Amygdala (tissue), 56 donors: ENCODE measurements at regions not wholly inside any gene's neighbourhood (a gene's known extent, or its start where the extent isn't known, plus 50 kb on each side); places are given as distances from the start of the nearest gene placed in this dataset.

Source experiments
- DNase-seq, 56 donors: peaks; one replicate each; lab custom pipeline; 2025; lab: John Stamatoyannopoulos, UW

- peak in 43 of 56 donors; percentile 10 to 92 (median 52) for DNase-seq
These were observed 90.2 kb upstream of the KLF13 start for GRCh38 chr15:31236184-31237042.

- DNase-seq: no peak
These were observed 89.7 kb upstream of the KLF13 start for GRCh38 chr15:31237043-31237324.

GRCh38 chr15:31238906-31239305, 87.7 kb upstream of the KLF13 start:
- DNase-seq: no peak

DNA sequence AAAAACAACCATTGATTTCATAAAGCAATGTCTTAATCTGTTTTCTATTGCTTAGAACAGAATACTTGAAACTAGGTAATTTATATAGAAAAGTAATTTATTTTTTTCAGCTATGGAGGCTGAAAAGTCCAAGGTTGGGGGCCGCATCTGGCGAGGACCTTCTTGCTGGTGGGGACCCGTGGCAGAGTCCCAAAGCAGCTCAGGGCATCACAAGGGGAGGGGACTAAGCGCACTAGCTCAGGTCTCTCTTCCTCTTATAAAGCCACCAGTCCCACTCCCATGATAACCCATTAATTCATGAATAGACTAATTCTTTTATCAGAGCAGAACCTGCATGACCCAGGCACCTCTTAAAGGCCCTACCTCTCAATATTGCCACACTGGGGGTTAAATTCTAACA, 87.2 kb upstream of the KLF13 start:
- no peak for DNase-seq

- no peak for DNase-seq
These were observed 84.6 kb upstream of the KLF13 start for GRCh38 chr15:31241888-31242522.

DNA sequence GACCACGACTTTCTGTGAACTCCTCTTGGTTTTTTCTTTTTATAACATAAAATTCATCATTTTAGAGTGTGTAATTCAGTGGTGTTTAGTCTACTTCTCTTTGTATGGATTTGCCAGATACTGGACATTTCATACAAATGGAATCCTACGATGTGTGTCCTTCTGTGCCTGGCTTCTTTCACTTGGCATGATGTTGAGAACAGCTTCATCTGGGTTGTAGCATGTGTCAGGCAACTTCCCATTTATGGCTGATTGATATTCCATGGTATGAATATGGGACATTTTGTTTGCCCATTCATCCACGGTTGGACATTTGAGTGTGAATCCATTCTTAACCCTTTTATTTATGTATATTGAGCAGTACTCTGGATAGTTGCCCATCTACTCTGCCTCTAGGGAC, 82.7 kb upstream of the KLF13 start:
- no peak for DNase-seq

DNA sequence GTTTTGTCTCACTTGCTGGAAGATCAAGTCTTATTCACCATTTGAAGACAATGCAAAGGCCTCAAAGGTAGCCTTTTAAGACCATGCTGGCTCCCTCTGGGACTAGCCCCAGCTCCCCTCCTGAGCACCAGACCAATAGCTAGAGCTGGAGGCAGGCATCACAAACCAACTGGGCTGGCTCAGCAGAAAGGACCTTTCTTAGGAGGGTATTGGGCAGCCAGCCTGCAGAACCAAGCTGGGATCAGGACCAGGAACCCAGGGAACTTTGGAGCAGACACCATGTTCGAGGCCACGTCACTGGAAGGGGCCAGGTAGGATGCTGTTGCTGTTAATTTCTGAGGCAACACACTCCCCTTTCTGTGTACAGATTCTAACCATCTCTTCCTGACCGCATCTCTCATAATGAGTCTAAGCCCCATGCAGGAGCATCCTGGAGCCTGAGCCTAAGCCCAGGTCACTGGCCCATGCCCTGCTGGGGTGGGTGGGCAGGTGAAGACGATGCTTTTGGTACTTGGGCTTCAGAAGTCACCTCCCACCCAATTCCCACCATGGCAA, 81.4 kb upstream of the KLF13 start:
- no peak for DNase-seq

GRCh38 chr15:31245756-31246155, 80.9 kb upstream of the KLF13 start:
- no peak for DNase-seq

GRCh38 chr15:31247404-31247803, 79.2 kb upstream of the KLF13 start:
- no peak for DNase-seq

- no peak for DNase-seq
These were observed 78.4 kb upstream of the KLF13 start for GRCh38 chr15:31248263-31248662.

GRCh38 chr15:31248951-31249350, 77.7 kb upstream of the KLF13 start:
- DNase-seq: no peak

DNA sequence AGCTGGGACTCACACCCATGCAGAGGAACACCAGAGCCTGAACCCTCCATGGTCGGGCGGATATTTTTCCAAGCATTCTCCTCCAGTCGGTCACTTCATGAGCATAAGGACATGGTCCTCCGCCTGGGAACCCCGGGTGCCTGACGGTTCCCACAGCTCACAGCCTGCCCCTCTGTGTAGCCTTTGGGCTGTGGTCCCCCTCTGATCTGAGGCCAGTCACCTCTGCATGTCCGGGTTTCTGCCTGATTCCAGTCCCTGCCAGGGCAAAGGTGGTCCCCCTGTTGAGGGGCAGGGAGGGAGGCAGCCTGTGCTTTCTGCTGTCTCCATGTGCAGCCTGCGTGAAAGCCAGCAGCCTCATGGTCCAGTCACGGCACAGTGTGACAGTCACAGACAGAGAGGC, 76.6 kb upstream of the KLF13 start:
- DNase-seq: no peak

- DNase-seq: no peak
These were observed 75.5 kb upstream of the KLF13 start for GRCh38 chr15:31251165-31251564.

DNA sequence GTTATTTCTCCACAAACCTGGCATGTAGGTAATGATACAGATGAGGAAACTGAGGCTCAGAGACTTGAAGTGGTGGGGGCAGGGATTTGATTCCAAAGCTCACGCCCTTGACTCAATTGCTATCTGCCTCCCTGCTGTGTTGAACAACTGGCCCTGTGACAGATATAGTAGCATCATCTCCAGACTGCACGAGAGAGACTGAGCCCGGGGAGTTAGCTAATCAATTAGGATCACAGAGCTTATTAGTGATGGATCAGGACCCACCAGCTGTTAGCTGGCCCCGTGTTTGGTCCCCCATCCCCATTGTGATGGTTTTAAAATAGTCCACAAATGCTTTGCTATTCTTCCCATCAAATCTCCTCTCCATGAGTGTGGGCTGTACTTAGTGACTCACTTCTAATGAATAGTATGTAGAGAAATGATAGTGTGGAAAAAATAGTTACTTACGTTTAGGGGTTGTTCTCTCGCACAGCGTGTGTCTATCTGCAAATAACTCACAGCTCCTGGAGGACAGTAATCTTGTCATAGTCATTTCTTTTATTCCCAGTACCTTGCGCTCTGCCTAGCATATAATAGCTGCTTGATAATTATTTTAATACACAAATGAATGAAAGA, 74.4 kb upstream of the KLF13 start:
- DNase-seq: no peak

DNA sequence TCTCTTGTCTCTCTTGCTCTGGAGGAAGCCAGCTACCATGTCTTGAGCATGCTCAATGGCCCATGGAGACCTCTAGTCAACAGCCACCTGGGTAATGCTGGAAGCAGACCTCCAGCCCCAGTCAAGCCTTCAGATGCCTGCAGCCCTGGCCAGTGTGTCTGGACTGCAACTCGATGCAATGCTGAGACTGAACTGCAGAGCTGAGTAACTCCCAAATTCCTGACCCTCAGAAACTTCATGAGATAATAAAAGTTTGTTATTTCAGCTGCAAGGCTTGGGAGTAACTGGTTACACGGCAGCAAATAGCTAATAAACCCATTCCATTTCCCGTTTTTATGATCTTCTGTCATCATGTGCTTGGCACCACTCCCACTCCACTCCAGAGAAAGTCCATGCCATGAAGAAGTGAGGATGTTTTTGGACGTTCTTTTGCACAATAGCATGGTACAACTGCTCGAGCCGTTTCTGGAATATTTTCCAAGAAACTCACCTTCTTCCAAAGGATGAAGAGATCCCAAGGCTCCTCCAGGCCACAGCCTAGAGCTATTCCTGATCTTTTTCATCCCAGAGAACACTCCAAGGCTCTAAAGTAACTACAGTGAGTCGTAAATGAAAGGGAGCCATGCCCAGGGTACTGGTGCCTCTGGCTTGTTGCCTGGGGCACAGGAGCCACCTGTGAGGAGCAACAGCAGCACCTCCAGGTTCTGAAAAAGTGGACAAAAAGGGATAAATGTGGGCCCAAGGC, 72.0 kb upstream of the KLF13 start:
- no peak for DNase-seq

DNA sequence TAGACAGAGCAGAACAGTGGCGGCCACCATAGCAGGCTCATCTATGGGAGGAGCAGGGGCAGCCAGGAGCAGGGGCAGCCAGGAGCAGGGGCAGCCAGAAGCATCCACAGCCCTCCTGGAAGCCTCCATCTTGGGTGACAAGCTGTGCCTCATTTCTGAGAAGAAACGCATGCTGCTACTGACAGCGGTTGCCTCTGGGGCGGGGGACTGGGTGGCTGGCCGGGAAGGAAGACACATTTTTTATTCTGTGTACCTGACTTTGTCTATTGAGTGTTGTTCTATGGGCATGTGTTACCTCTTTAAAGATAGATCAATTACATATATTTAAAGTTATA, 71.5 kb upstream of the KLF13 start:
- DNase-seq: no peak

DNA sequence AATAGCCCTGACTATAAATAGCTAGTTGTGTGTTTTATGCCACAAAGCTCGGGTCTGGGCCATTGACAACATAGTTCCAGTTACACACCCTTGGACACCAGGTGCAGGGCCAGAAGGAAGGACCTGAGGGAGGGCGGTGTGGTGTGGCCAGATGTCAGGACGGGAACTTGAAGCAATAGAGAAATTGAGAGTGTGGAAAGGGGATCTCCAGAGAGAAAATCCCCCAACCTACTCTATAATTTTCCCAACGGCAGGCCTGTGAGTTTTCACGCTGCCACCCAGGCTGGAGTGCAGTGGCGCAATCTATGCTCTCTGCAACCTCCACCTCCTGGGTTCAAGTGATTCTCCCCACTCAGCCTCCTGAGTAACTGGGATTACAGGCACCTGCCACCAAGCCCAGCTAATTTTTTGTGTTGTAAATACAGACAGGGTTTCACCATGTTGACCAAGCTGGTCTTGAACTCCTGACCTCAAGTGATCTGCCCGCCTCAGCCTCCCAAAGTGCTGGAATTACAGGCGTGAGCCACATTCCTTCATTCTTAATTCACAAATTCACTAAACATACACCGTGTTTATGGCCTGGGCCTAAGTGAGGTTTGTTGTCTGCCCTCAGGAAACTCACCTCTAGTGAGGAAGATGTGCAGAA, 70.8 kb upstream of the KLF13 start:
- DNase-seq: no peak

DNA sequence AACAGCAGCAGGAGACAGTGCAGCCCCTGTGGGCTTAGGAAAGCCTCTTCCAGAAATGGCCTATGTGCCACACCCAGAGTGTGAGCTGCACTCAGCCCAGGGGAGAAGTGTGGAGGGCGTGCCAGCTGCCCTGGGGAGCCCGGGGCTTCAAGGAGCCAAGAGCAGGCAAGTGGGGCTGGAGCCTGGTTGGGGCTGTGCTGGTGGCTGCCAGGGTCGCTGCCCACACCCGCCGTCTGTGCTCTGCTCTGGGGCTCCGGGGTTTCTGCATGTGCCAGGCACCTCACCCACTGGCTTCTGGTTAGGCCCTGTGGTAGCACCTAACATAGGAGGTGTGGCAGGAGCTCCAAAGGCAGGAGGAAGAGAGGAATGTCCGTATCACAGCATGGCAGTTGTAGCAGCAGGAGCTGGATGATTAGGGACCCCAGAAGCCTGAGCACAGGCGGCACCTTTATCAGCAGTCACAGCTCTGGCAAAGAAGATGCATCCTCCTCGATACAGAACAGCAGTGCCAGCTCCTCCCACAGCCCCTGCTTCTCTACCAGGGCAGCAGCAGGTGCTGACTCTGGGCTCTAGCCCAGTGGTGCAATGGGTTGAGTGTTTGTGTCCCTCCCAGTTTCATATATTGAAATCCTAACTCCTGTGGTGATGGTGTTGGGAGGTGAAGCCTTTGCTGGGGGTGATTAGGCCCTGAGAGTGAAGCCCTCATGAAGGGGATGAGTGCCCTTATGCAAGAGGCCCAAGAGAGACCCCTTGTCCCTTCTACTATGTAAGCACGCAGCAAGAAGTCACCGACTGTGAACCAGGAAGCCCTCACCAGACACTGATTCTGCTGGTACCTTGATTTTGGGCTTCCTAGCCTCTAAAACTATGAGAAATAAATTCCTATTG, 70.0 kb upstream of the KLF13 start:
- no peak for DNase-seq

GRCh38 chr15:31257286-31257685, 69.3 kb upstream of the KLF13 start:
- DNase-seq: no peak

GRCh38 chr15:31258260-31258659, 68.4 kb upstream of the KLF13 start:
- DNase-seq: no peak
